ENCODE measurements at regions not wholly inside any gene's neighbourhood (a gene's known extent, or its start where the extent isn't known, plus 50 kb on each side); places are given as distances from the start of the nearest gene placed in this dataset.
"Not testable (repeated sequence)": the region's sequence is repeated elsewhere in the genome, so short reads cannot be mapped to it uniquely, and the experiment has no call there.

DNA sequence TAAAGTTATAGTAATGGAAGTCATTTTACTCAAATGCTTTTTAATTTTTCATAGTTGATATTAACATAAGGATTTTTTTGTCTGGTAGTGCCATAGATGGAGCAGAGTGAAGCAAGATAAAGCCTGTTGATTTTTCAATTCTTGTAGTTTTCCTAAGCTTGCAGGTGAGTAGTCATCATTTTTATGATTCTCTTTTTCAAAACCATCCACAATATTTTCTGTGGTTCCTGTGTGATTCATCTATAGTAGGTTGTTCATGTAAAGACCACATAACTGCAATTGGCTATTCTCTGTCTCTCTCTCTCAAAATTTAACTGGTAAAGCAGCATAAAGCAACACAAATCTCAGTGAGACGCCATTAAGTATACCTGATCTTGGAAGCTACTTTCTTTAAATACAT, 711.5 kb downstream of the TTLL7 start:
- H3K27ac ChIP-seq; ATAC-seq; H3K27me3 ChIP-seq (ENCODE audit: low read depth); intact Hi-C loops (cut with DNase I); H3K9me3 ChIP-seq; H3K4me1 ChIP-seq; H3K4me3 ChIP-seq; DNase-seq; H3K36me3 ChIP-seq: not testable (repeated sequence)

GRCh38 chr1:83274656-83275055, 724.3 kb downstream of the TTLL7 start:
- intact Hi-C loops (cut with DNase I); ATAC-seq; H3K36me3 ChIP-seq; H3K27me3 ChIP-seq (ENCODE audit: low read depth); H3K4me3 ChIP-seq; H3K27ac ChIP-seq; H3K4me1 ChIP-seq; H3K9me3 ChIP-seq; DNase-seq: not testable (repeated sequence)

DNA sequence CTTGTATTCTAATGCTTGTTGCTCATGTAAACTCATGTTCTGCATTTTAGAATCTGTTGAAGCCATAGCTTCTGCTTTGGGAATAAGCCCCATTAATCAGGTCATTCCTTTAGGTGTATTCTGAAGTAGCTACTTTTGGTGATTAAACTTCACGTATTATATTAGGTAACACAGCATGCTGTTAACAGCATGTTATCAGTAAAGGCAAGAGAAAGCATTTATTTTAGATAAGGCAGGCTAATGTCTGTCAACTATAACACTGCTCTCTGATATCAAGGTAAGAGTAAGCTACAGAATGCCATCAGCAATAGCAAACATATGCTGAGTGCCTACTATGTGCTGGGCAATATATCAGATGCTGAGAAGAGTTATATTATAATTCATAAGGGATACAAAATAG, 726.4 kb downstream of the TTLL7 start:
- DNase-seq; H3K27me3 ChIP-seq (ENCODE audit: low read depth); H3K4me1 ChIP-seq; H3K9me3 ChIP-seq; H3K36me3 ChIP-seq; intact Hi-C loops (cut with DNase I); H3K27ac ChIP-seq; H3K4me3 ChIP-seq: not testable (repeated sequence)
- peak in 1 of 2 donors; percentile 35 for ATAC-seq

DNA sequence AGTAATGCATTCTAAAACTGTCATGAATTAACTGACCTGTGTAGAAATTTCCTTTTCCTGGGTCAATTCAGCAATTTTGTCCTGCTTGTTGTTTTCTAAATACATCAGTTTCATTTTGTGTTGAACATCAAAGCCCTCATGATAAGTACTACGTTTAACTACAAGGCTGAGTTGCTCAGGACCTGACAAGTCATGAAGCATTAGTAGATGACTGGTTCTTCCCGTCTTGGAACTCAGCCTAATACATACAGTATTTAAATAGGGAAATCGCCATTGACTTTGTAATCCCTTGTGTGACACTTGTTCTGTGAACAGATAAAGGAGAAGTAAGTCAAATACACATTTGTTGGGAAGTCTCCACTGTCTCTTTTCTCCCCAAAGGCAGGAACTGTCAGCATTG, 727.1 kb downstream of the TTLL7 start:
- H3K4me3 ChIP-seq; ATAC-seq; intact Hi-C loops (cut with DNase I); H3K4me1 ChIP-seq; H3K36me3 ChIP-seq; H3K9me3 ChIP-seq; DNase-seq; H3K27ac ChIP-seq; H3K27me3 ChIP-seq (ENCODE audit: low read depth): not testable (repeated sequence)

DNA sequence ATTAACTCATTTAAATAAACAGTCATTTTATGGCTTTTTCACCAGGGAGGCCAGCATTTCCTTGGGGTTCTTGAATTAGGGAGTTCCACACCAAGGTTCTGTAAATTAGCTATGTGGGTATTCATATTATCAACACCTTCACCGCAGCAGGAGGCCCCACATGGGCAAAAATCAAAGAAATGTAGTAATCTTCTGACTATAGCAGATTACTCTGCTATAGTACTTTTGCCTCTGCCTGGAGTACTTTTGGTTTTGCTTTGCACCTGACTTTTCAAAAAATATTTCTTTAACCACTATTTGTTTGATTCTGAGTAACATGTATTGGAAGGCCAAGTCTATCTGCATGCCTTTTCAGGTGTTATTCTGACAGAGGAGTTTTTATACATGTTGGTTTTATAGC, 728.1 kb downstream of the TTLL7 start:
- H3K27me3 ChIP-seq (ENCODE audit: low read depth); DNase-seq; intact Hi-C loops (cut with DNase I); H3K36me3 ChIP-seq; H3K27ac ChIP-seq; H3K4me1 ChIP-seq; H3K9me3 ChIP-seq; H3K4me3 ChIP-seq: not testable (repeated sequence)
- ATAC-seq = peak in 1 of 2 donors; percentile 29

DNA sequence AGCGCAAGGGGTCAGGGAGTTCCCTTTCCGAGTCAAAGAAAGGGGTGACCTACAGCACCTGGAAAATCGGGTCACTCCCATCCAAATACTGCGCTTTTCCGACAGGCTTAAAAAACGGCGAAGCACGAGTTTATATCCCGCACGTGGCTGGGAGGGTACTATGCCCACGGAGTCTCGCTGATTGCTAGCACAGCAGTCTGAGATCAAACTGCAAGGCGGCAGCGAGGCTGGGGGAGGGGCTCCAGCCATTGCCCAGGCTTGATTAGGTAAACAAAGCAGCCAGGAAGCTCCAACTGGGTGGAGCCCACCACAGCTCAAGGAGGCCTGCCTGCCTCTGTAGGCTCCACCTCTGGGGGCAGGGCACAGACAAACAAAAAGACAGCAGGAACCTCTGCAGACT, 735.1 kb downstream of the TTLL7 start:
- H3K4me1 ChIP-seq; ATAC-seq; H3K4me3 ChIP-seq; H3K27ac ChIP-seq; intact Hi-C loops (cut with DNase I); H3K27me3 ChIP-seq (ENCODE audit: low read depth); H3K9me3 ChIP-seq; DNase-seq; H3K36me3 ChIP-seq: not testable (repeated sequence)

DNA sequence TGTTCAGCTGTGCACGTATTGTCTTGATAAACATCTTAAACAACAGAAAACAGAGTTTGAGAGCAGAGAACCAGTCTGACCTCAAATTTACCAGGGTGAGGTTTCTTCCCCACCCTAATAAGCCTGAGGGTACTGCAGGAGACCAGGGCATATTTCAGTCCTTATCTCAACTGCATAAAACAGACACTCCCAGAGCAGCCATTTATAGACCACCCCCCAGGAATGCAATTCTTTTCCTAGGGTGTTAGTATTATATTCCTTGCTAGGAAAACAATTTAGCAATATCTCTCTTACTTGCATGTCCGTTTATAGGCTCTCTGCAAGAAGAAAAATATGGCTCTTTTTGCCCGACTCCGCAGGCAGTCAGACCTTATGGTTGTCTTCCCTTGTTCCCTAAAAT, 747.2 kb downstream of the TTLL7 start:
- DNase-seq; H3K4me3 ChIP-seq; H3K27me3 ChIP-seq (ENCODE audit: low read depth); intact Hi-C loops (cut with DNase I); H3K27ac ChIP-seq; H3K4me1 ChIP-seq; ATAC-seq; H3K36me3 ChIP-seq: not testable (repeated sequence)
- peaks cover 16% of the 10 kb centered on the region for H3K9me3 ChIP-seq

GRCh38 chr1:83246780-83247179, 752.2 kb downstream of the TTLL7 start:
- H3K36me3 ChIP-seq; ATAC-seq; H3K4me3 ChIP-seq; intact Hi-C loops (cut with DNase I); H3K9me3 ChIP-seq; H3K4me1 ChIP-seq; H3K27ac ChIP-seq; H3K27me3 ChIP-seq (ENCODE audit: low read depth); DNase-seq: not testable (repeated sequence)

DNA sequence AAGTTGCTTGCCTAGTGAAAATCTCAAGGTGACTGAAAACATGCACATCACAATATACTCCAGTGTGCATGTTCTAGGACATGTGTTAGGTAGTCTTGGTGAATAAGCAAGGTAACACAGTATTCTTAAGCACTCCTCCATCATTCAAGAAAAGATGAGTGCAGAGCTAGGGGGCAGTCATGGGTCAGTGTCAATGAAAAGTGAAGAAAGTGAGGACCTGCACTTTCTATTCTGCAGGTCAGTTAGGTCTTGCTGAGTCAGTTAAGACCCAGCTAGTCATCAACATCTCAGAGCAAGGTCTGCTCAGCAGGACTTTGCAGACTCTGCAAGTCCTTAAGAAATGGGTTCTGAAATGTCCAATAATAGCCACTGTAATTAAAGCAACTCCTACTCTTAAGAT, 754.1 kb downstream of the TTLL7 start:
- H3K36me3 ChIP-seq; H3K27ac ChIP-seq; H3K27me3 ChIP-seq (ENCODE audit: low read depth); H3K4me3 ChIP-seq; DNase-seq; H3K9me3 ChIP-seq; H3K4me1 ChIP-seq; ATAC-seq; intact Hi-C loops (cut with DNase I): not testable (repeated sequence)

DNA sequence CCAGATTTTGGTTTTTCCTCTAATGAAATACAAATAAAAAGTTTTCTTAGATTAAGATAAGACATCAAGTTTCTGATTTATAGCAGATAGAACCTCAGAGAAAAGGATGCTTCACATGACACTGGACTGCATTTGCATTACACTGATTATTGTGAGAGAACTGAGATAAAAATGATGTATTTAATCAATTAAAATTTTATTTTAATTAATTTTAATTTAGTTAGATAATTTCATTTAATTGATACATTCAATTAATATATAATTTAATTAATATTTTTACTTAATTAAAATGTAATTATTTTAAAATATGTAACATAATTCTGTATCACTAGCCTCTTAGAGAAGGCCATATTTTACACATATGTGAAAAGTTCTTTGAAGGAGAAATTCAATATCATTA, 759.4 kb downstream of the TTLL7 start:
- H3K36me3 ChIP-seq; H3K9me3 ChIP-seq; H3K4me1 ChIP-seq; ATAC-seq; H3K4me3 ChIP-seq; H3K27ac ChIP-seq; DNase-seq; intact Hi-C loops (cut with DNase I); H3K27me3 ChIP-seq (ENCODE audit: low read depth): not testable (repeated sequence)

DNA sequence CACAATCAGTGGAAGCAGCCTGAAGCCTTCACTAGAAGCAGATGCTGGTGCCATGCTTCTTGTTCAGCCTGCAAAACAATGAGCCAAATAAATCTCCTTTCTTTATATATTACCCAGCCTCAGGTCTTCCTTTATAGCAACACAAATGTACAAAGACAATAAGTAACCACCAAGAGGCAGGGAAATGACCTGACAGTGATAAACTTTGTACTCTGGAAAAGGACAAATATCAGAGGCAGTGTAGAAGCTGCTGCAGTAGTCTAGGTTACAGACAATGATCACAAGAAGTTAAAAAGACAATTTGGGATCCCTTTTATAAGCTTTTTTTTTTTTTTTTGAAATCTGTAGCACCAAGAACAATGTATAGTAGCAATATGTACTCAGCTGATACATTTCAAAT, 760.3 kb downstream of the TTLL7 start:
- H3K27me3 ChIP-seq (ENCODE audit: low read depth); ATAC-seq; H3K36me3 ChIP-seq; H3K27ac ChIP-seq; H3K4me3 ChIP-seq; H3K9me3 ChIP-seq; H3K4me1 ChIP-seq; DNase-seq; intact Hi-C loops (cut with DNase I): not testable (repeated sequence)

GRCh38 chr1:83219788-83220187, 779.1 kb downstream of the TTLL7 start:
- H3K9me3 ChIP-seq; H3K4me3 ChIP-seq; intact Hi-C loops (cut with DNase I); DNase-seq; H3K36me3 ChIP-seq; H3K4me1 ChIP-seq; ATAC-seq; H3K27ac ChIP-seq; H3K27me3 ChIP-seq (ENCODE audit: low read depth): not testable (repeated sequence)

- intact Hi-C loops (cut with DNase I); H3K36me3 ChIP-seq; H3K27ac ChIP-seq; DNase-seq; H3K4me1 ChIP-seq; H3K9me3 ChIP-seq; H3K27me3 ChIP-seq (ENCODE audit: low read depth); H3K4me3 ChIP-seq; ATAC-seq: not testable (repeated sequence)
These were observed 780.8 kb downstream of the TTLL7 start for GRCh38 chr1:83218036-83218716.

DNA sequence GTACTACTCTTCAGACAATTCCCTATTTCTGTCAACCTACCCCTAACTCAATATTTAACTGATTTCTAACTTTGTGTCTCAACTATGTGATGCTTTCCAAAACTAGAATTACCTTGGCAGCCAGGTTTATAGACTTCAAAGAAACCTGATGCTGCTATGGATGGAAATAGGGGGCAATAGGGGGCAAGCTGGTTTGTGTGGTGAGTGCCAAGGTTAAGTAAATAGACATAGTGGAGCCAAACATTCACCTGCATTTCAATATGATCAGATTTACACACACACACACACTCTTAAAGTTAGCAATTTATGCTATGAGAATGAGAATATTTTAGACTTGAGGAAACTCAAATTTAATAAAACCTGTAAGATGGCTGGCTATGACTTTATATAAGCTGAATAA, 784.6 kb downstream of the TTLL7 start:
- H3K4me1 ChIP-seq; intact Hi-C loops (cut with DNase I); H3K27ac ChIP-seq; DNase-seq; H3K4me3 ChIP-seq; ATAC-seq; H3K27me3 ChIP-seq (ENCODE audit: low read depth); H3K36me3 ChIP-seq; H3K9me3 ChIP-seq: not testable (repeated sequence)

- intact Hi-C loops (cut with DNase I); ATAC-seq: not testable (repeated sequence)
These were observed 785.3 kb downstream of the TTLL7 start for GRCh38 chr1:83213648-83214047.

More at GRCh38 chr1:83213648-83214047, 785.3 kb downstream of the TTLL7 start:
- H3K4me3 ChIP-seq; H3K27me3 ChIP-seq (ENCODE audit: low read depth); DNase-seq; H3K9me3 ChIP-seq; H3K36me3 ChIP-seq; H3K4me1 ChIP-seq; H3K27ac ChIP-seq: not testable (repeated sequence)
